ENCODE measurements at regions not wholly inside any gene's neighbourhood (a gene's known extent, or its start where the extent isn't known, plus 50 kb on each side); places are given as distances from the start of the nearest gene placed in this dataset.

GRCh38 chr20:48326868-48327267 lies 500.9 kb downstream of the PREX1 start:
- Histone ChIP-seq H4K20me1 (ENCODE audit: control insufficient read depth, insufficient read depth, low read depth, low read length) (no peaks in the 10 kb centered on the region), H3K27ac (ENCODE audit: low read depth, low read length) (no peak overlapping the region), H3K4me3 (ENCODE audit: low read length) (no peak overlapping the region), H3K27me3 (ENCODE audit: control insufficient read depth, low read length) (peaks cover 12% of the 10 kb centered on the region; the same call in 1 of the 2 replicates), H3K9me3 (ENCODE audit: control insufficient read depth, insufficient read depth, low read length) (no peaks in the 10 kb centered on the region), H3K9me2 (replicated peaks; ENCODE audit: control insufficient read depth, low read length) (no peaks in the 10 kb centered on the region), H3K4me2 (ENCODE audit: low read length) (no peak overlapping the region), H3K4me1 (ENCODE audit: control insufficient read depth, low read length) (no peaks in the 10 kb centered on the region), H3K79me2 (ENCODE audit: control insufficient read depth, low read length) (no peaks in the 10 kb centered on the region), H3K36me3 (ENCODE audit: control insufficient read depth, low read length) (no peaks in the 10 kb centered on the region), H3F3A (ENCODE audit: control insufficient read depth, insufficient read depth) (no peaks in the 10 kb centered on the region)
- TF ChIP-seq CTCF (IDR thresholded peaks at IDR 0.05; ENCODE audit: low read depth, low read length, poor library complexity, severe bottlenecking) (no peak), EZH2phosphoT487 (IDR thresholded peaks at IDR 0.05; ENCODE audit: borderline replicate concordance, low read length) (no peak)

- no peaks in the 10 kb centered on the region for H3K79me2 ChIP-seq (ENCODE audit: control insufficient read depth, low read length)
- peaks cover 10% of the 10 kb centered on the region; the same call in 1 of the 2 replicates for H3K27me3 ChIP-seq (ENCODE audit: control insufficient read depth, low read length)
- no peaks in the 10 kb centered on the region for H3F3A ChIP-seq (ENCODE audit: control insufficient read depth, insufficient read depth)
- no peaks in the 10 kb centered on the region for H3K9me2 ChIP-seq (replicated peaks; ENCODE audit: control insufficient read depth, low read length)
- no peaks in the 10 kb centered on the region for H3K9me3 ChIP-seq (ENCODE audit: control insufficient read depth, insufficient read depth, low read length)
- no peak for TF ChIP-seq EZH2phosphoT487 (IDR thresholded peaks at IDR 0.05; ENCODE audit: borderline replicate concordance, low read length)
- no peak for TF ChIP-seq CTCF (IDR thresholded peaks at IDR 0.05; ENCODE audit: low read depth, low read length, poor library complexity, severe bottlenecking)
- H3K4me3 ChIP-seq (ENCODE audit: low read length): no peak overlapping the region
- no peaks in the 10 kb centered on the region for H3K36me3 ChIP-seq (ENCODE audit: control insufficient read depth, low read length)
- H4K20me1 ChIP-seq (ENCODE audit: control insufficient read depth, insufficient read depth, low read depth, low read length): no peaks in the 10 kb centered on the region
- H3K4me1 ChIP-seq (ENCODE audit: control insufficient read depth, low read length): no peaks in the 10 kb centered on the region
- H3K27ac ChIP-seq (ENCODE audit: low read depth, low read length): no peak overlapping the region
- H3K4me2 ChIP-seq (ENCODE audit: low read length): no peak overlapping the region
These were observed 501.4 kb downstream of the PREX1 start for GRCh38 chr20:48326434-48326691.

GRCh38 chr20:48325656-48326433 lies 502.0 kb downstream of the PREX1 start:
- Histone ChIP-seq H3K36me3 (ENCODE audit: control insufficient read depth, low read length) (no peaks in the 10 kb centered on the region), H3K79me2 (ENCODE audit: control insufficient read depth, low read length) (no peaks in the 10 kb centered on the region), H3K4me1 (ENCODE audit: control insufficient read depth, low read length) (no peaks in the 10 kb centered on the region), H3K27me3 (ENCODE audit: control insufficient read depth, low read length) (peaks cover 10% of the 10 kb centered on the region; the same call in 1 of the 2 replicates), H3K4me2 (ENCODE audit: low read length) (no peak overlapping the region), H3K4me3 (ENCODE audit: low read length) (no peak overlapping the region), H4K20me1 (ENCODE audit: control insufficient read depth, insufficient read depth, low read depth, low read length) (no peaks in the 10 kb centered on the region), H3F3A (ENCODE audit: control insufficient read depth, insufficient read depth) (no peaks in the 10 kb centered on the region), H3K9me2 (replicated peaks; ENCODE audit: control insufficient read depth, low read length) (no peaks in the 10 kb centered on the region), H3K27ac (ENCODE audit: low read depth, low read length) (no peak overlapping the region), H3K9me3 (ENCODE audit: control insufficient read depth, insufficient read depth, low read length) (no peaks in the 10 kb centered on the region)
- no peak for TF ChIP-seq EZH2phosphoT487 (IDR thresholded peaks at IDR 0.05; ENCODE audit: borderline replicate concordance, low read length)
- no peak for TF ChIP-seq CTCF (IDR thresholded peaks at IDR 0.05; ENCODE audit: low read depth, low read length, poor library complexity, severe bottlenecking)
